HG03280 (cell line): ENCODE measurements at regions not wholly inside any gene's neighbourhood (a gene's known extent, or its start where the extent isn't known, plus 50 kb on each side); places are given as distances from the start of the nearest gene placed in this dataset.

Experiments used
- ATAC-seq: cut with Tn5 transposase; IDR thresholded peaks from one replicate; pipeline ENCODE4 v1.9.1; 2021; ENCODE audit warnings: mild to moderate bottlenecking, moderate library complexity; ENCODE audit not compliant: unreplicated experiment

GRCh38 chr3:43892526-43892925, 201.8 kb downstream of the ABHD5 start:
- ATAC-seq = no peak

GRCh38 chr3:43893727-43894126, 203.0 kb downstream of the ABHD5 start:
- no peak for ATAC-seq

GRCh38 chr3:43894176-43895049, 203.7 kb downstream of the ABHD5 start:
- ATAC-seq = no peak

GRCh38 chr3:43895573-43895972, 204.8 kb downstream of the ABHD5 start:
- ATAC-seq = no peak

GRCh38 chr3:43902415-43902814, 211.7 kb downstream of the ABHD5 start:
- no peak for ATAC-seq

- no peak for ATAC-seq
Observed at GRCh38 chr3:43905157-43905556, 214.4 kb downstream of the ABHD5 start.

- no peak for ATAC-seq
Observed at GRCh38 chr3:43906849-43907507, 216.2 kb downstream of the ABHD5 start.

- ATAC-seq = no peak
Observed at GRCh38 chr3:43907508-43907858, 216.7 kb downstream of the ABHD5 start.

- ATAC-seq = no peak
Observed at GRCh38 chr3:43908456-43908855, 217.7 kb downstream of the ABHD5 start.

GRCh38 chr3:43909149-43909548, 218.4 kb downstream of the ABHD5 start:
- ATAC-seq = no peak

GRCh38 chr3:43910750-43911149, 220.0 kb downstream of the ABHD5 start:
- no peak for ATAC-seq

- ATAC-seq = no peak
Observed at GRCh38 chr3:43913036-43913948, 222.6 kb downstream of the ABHD5 start.

- no peak for ATAC-seq
Observed at GRCh38 chr3:43914269-43914668, 223.5 kb downstream of the ABHD5 start.

- ATAC-seq = no peak
Observed at GRCh38 chr3:43915546-43915945, 224.8 kb downstream of the ABHD5 start.

GRCh38 chr3:43917361-43917760, 226.6 kb downstream of the ABHD5 start:
- ATAC-seq = no peak

GRCh38 chr3:43919029-43919428, 228.3 kb downstream of the ABHD5 start:
- no peak for ATAC-seq

- ATAC-seq = no peak
Observed at GRCh38 chr3:43921056-43921648, 230.4 kb downstream of the ABHD5 start.

- no peak for ATAC-seq
Observed at GRCh38 chr3:43922374-43922773, 231.6 kb downstream of the ABHD5 start.

GRCh38 chr3:43923104-43923882, 232.6 kb downstream of the ABHD5 start:
- ATAC-seq = no peak

- ATAC-seq = no peak
Observed at GRCh38 chr3:43926055-43926454, 235.3 kb downstream of the ABHD5 start.
